H1 (cell line): ENCODE measurements at regions not wholly inside any gene's neighbourhood (a gene's known extent, or its start where the extent isn't known, plus 50 kb on each side); places are given as distances from the start of the nearest gene placed in this dataset.

ENCODE experiments used
- CTCF ChIA-PET: fragments of 300-600 bp; sonication (Branson Sonifier 250); formaldehyde crosslinking; loops from one replicate; lab custom pipeline; 2021; ENCODE audit not compliant: partially characterized antibody; lab: Charles Lee
- POLR2A ChIA-PET: fragments of 300-600 bp; sonication (Branson Sonifier 250); formaldehyde crosslinking; loops from one replicate; lab custom pipeline; 2021; ENCODE audit warnings: inconsistent platforms; ENCODE audit not compliant: partially characterized antibody; lab: Charles Lee
- DNase-seq, 2 experiments: peaks; one replicate each; pipeline versions ENCODE4 v3.0.0 to v3.0.0-alpha.2; 2010 to 2022; ENCODE audit warnings: low spot score in 2 of 2, low read depth in 1 of 2, mixed read lengths in 1 of 2
- FAIRE-seq: peaks from 2 replicates; lab custom pipeline; 2011; peaks lifted over from hg19 to GRCh38; lab: Jason Lieb, UNC
- H2AFZ ChIP-seq: 2 replicates; pipeline ENCODE4 v1.8.1; 2012; ENCODE audit warnings: low read length, inconsistent platforms
- H2AK5ac ChIP-seq: 2 replicates; pipeline ENCODE4 v1.6.1; 2013; ENCODE audit warnings: low read depth, low read length
- H2BK120ac ChIP-seq: replicated peaks from 2 replicates; pipeline ENCODE3; 2013; ENCODE audit warnings: low read depth, low read length, inconsistent platforms
- H2BK12ac ChIP-seq: 2 replicates; pipeline ENCODE4 v1.6.1; 2013; ENCODE audit warnings: low read depth, low read length
- H2BK15ac ChIP-seq: 2 replicates; pipeline ENCODE4 v1.6.1; 2013; ENCODE audit warnings: low read length
- H2BK20ac ChIP-seq: 2 replicates; pipeline ENCODE4 v1.6.1; 2013; ENCODE audit warnings: low read length
- H2BK5ac ChIP-seq: 2 replicates; pipeline ENCODE4 v1.6.1; 2013; ENCODE audit warnings: low read depth, low read length
- H3K14ac ChIP-seq: 2 replicates; pipeline ENCODE4 v1.6.1; 2013; ENCODE audit warnings: inconsistent platforms; ENCODE audit not compliant: insufficient read length
- H3K18ac ChIP-seq: 2 replicates; pipeline ENCODE4 v1.6.1; 2013; ENCODE audit warnings: low read length; ENCODE audit errors: extremely low read depth
- H3K23ac ChIP-seq: 2 replicates; pipeline ENCODE4 v1.6.1; 2013; ENCODE audit warnings: inconsistent platforms; ENCODE audit not compliant: insufficient read length
- H3K23me2 ChIP-seq: 2 replicates; pipeline ENCODE4 v1.6.1; 2013; ENCODE audit warnings: low read depth, low read length
- H3K27ac ChIP-seq: 2 replicates; pipeline ENCODE4 v1.6.1; 2011; ENCODE audit warnings: low read depth, low read length, inconsistent platforms
- H3K27me3 ChIP-seq, 4 experiments: replicated peaks in 1 of 4; 1 replicate in 1 of 4; 2 replicates in 3 of 4; pipeline versions ENCODE4 v1.6.1 to v1.8.1; 2011 to 2013; ENCODE audit warnings: low read length in 3 of 4, mild to moderate bottlenecking in 3 of 4, inconsistent platforms in 2 of 4, mixed read lengths in 2 of 4, moderate library complexity in 1 of 4; ENCODE audit not compliant: control insufficient read depth in 3 of 4, insufficient read depth in 3 of 4; ENCODE audit errors: extremely low read depth in 1 of 4
- H3K36me3 ChIP-seq, 4 experiments: 2 replicates each; pipeline versions ENCODE4 v1.6.1 to v1.8.1; 2011 to 2013; ENCODE audit warnings: mild to moderate bottlenecking in 4 of 4, low read length in 3 of 4, moderate library complexity in 2 of 4, control low read depth in 1 of 4, inconsistent platforms in 1 of 4; ENCODE audit not compliant: insufficient read depth in 4 of 4, control insufficient read depth in 2 of 4
- H3K4ac ChIP-seq: replicated peaks from 2 replicates; pipeline ENCODE3; 2013; ENCODE audit warnings: low read length, low read depth, mixed read lengths, inconsistent platforms; ENCODE audit not compliant: insufficient read length
- H3K4me1 ChIP-seq, 4 experiments: replicated peaks in 1 of 4; 1 replicate in 1 of 4; 2 replicates in 3 of 4; pipeline versions ENCODE4 v1.6.1 to v1.8.1; 2011 to 2013; ENCODE audit warnings: low read length in 3 of 4, inconsistent platforms in 2 of 4, mixed read lengths in 1 of 4; ENCODE audit not compliant: insufficient read depth in 4 of 4, control insufficient read depth in 3 of 4
- H3K4me2 ChIP-seq, 2 experiments: 2 replicates each; pipeline versions ENCODE4 v1.6.1 to v1.8.1; 2011 to 2013; ENCODE audit warnings: low read depth in 2 of 2, low read length in 2 of 2, control low read depth in 1 of 2, inconsistent platforms in 1 of 2, mild to moderate bottlenecking in 1 of 2; ENCODE audit not compliant: insufficient read depth in 1 of 2
- H3K4me3 ChIP-seq, 4 experiments: fragments of 200-600, 300-600 bp in 1 of 4; sonication (generic), shearing (Covaris generic), sonication (Bioruptor Twin) in 1 of 4; 2 replicates each; pipeline versions ENCODE4 v1.5.1 to v1.8.1; 2011 to 2016; ENCODE audit warnings: low read length in 4 of 4, low read depth in 3 of 4, control low read depth in 2 of 4, inconsistent platforms in 2 of 4, mild to moderate bottlenecking in 2 of 4, mixed read lengths in 1 of 4, moderate library complexity in 1 of 4; ENCODE audit not compliant: insufficient read depth in 2 of 4; ENCODE audit errors: extremely low read depth in 1 of 4
- H3K56ac ChIP-seq: replicated peaks from 2 replicates; pipeline ENCODE3; 2013; ENCODE audit warnings: low read depth, mild to moderate bottlenecking, mixed read lengths, low read length, inconsistent platforms; ENCODE audit not compliant: insufficient read length
- H3K79me1 ChIP-seq: 2 replicates; pipeline ENCODE4 v1.6.1; 2013; ENCODE audit warnings: low read depth, low read length, control low read depth
- H3K79me2 ChIP-seq, 2 experiments: 2 replicates each; pipeline versions ENCODE4 v1.6.1 to v1.8.1; 2012 to 2013; ENCODE audit warnings: low read length in 2 of 2, mild to moderate bottlenecking in 2 of 2, inconsistent platforms in 1 of 2; ENCODE audit not compliant: insufficient read depth in 2 of 2, control insufficient read depth in 1 of 2
- H3K9ac ChIP-seq, 4 experiments: replicated peaks in 1 of 4; 1 replicate in 1 of 4; 2 replicates in 3 of 4; pipeline versions ENCODE4 v1.6.1 to v1.8.1; 2011 to 2013; ENCODE audit warnings: low read depth in 3 of 4, low read length in 3 of 4, control low read depth in 2 of 4, mild to moderate bottlenecking in 2 of 4, moderate library complexity in 2 of 4, inconsistent platforms in 1 of 4; ENCODE audit errors: extremely low read depth in 1 of 4
- H3K9me3 ChIP-seq, 2 experiments: 2 replicates each; pipeline versions ENCODE4 v1.6.1 to v1.8.1; 2012 to 2013; ENCODE audit warnings: mild to moderate bottlenecking in 2 of 2, moderate library complexity in 2 of 2, control low read depth in 1 of 2, inconsistent platforms in 1 of 2, low read depth in 1 of 2, low read length in 1 of 2, mixed read lengths in 1 of 2; ENCODE audit not compliant: insufficient read depth in 2 of 2
- H4K20me1 ChIP-seq, 2 experiments: replicated peaks in 1 of 2; 2 replicates each; pipeline versions ENCODE3 to v1.8.1; 2011 to 2013; ENCODE audit warnings: inconsistent platforms in 2 of 2, low read length in 2 of 2, mild to moderate bottlenecking in 1 of 2; ENCODE audit not compliant: insufficient read depth in 2 of 2, control insufficient read depth in 1 of 2
- H4K5ac ChIP-seq: 2 replicates; pipeline ENCODE4 v1.6.1; 2013; ENCODE audit warnings: low read length, low read depth, mixed read lengths, inconsistent platforms; ENCODE audit not compliant: insufficient read length
- H4K8ac ChIP-seq: 2 replicates; pipeline ENCODE4 v1.8.0; 2013; ENCODE audit warnings: mild to moderate bottlenecking, moderate library complexity, low read length, inconsistent platforms; ENCODE audit not compliant: insufficient read depth; ENCODE audit errors: extremely low read depth
- H4K91ac ChIP-seq: replicated peaks from 2 replicates; pipeline ENCODE3; 2013; ENCODE audit warnings: low read length, mixed read lengths, inconsistent platforms; ENCODE audit not compliant: insufficient read length
- BACH1 ChIP-seq: IDR thresholded peaks from 2 replicates; pipeline ENCODE4 v1.6.1; 2012; ENCODE audit warnings: low read length, improper control_type of control experiment
- CHD1 ChIP-seq: IDR thresholded peaks from 2 replicates; pipeline ENCODE4 v1.6.1; 2012; ENCODE audit warnings: low read depth, low read length, improper control_type of control experiment
- CHD2 ChIP-seq: IDR thresholded peaks from 2 replicates; pipeline ENCODE4 v1.6.1; 2012; ENCODE audit warnings: low read length, improper control_type of control experiment
- CREB1 ChIP-seq: IDR thresholded peaks from 2 replicates; pipeline ENCODE4 v1.6.1; 2012; ENCODE audit warnings: inconsistent platforms
- FOSL1 ChIP-seq: IDR thresholded peaks from 2 replicates; pipeline ENCODE4 v1.6.1; 2011; ENCODE audit warnings: mild to moderate bottlenecking, low read depth, low read length, moderate library complexity; ENCODE audit not compliant: insufficient read depth
- RAD21 ChIP-seq, 2 experiments: IDR thresholded peaks in 1 of 2; conservative IDR thresholded peaks in 1 of 2; 2 replicates each; pipeline ENCODE4 v1.6.1; 2011; ENCODE audit warnings: low read depth in 2 of 2, low read length in 2 of 2, improper control_type of control experiment in 1 of 2, inconsistent platforms in 1 of 2, mild to moderate bottlenecking in 1 of 2, moderate library complexity in 1 of 2
- RFX5 ChIP-seq: IDR thresholded peaks from 2 replicates; pipeline ENCODE4 v1.6.1; 2011; ENCODE audit warnings: low read depth, low read length, improper control_type of control experiment, borderline replicate concordance
- RNF2 ChIP-seq: fragments of 200-900, 300-1000 bp; sonication (generic); IDR thresholded peaks from 2 replicates; pipeline ENCODE4 v1.7.1; 2016; ENCODE audit warnings: borderline replicate concordance, low read depth, mild to moderate bottlenecking, antibody characterized with exemption, low read length; ENCODE audit not compliant: poor library complexity, severe bottlenecking; ENCODE audit errors: missing control alignments
- TAF1 ChIP-seq: IDR thresholded peaks from 2 replicates; pipeline ENCODE4 v1.6.1; 2011; ENCODE audit warnings: mild to moderate bottlenecking, low read depth, low read length
- ZNF274 ChIP-seq: IDR thresholded peaks from 2 replicates; pipeline ENCODE4 v1.7.0; 2012; ENCODE audit warnings: low read length, borderline replicate concordance; ENCODE audit errors: extremely low read depth

GRCh38 chr16:60271781-60272180 lies 1537.7 kb upstream of the GOT2 start:
- H3K56ac ChIP-seq: no peak overlapping the region
- no peak overlapping the region for H2BK15ac ChIP-seq
- H3K14ac ChIP-seq: no peak overlapping the region
- ChIA-PET CTCF (interaction anchor here (1.3 kb wide), 1 partner anchor 10 kb away, joined by 3 read pairs; no protein-coding TSS in a partner anchor), POLR2A (no interaction called here)
- H3K4me3 ChIP-seq: no peak overlapping the region
- no peaks in the 10 kb centered on the region for H3K27me3 ChIP-seq
- H4K5ac ChIP-seq: no peak overlapping the region
- H2BK120ac ChIP-seq: no peak overlapping the region
- no peaks in the 10 kb centered on the region for H3K79me2 ChIP-seq
- no peaks in the 10 kb centered on the region for H3K9me3 ChIP-seq
- H2BK20ac ChIP-seq: no peak overlapping the region
- no peaks in the 10 kb centered on the region for H3K36me3 ChIP-seq
- H3K18ac ChIP-seq: no peak overlapping the region
- no peak for DNase-seq
- no peak overlapping the region for H2BK12ac ChIP-seq
- H3K23ac ChIP-seq: no peak overlapping the region
- no peaks in the 10 kb centered on the region for H3K79me1 ChIP-seq
- H2AFZ ChIP-seq: no peak overlapping the region
- no peak overlapping the region for H3K4me2 ChIP-seq
- no peak overlapping the region for H3K27ac ChIP-seq
- no peak overlapping the region for H3K4ac ChIP-seq
- no peaks in the 10 kb centered on the region for H3K23me2 ChIP-seq
- 0 out of 7 replicates have a peak, but pooled peaks cover 0 to 2% (median 0%) of the 10 kb centered on the region in 4 experiments for H3K4me1 ChIP-seq
- H4K20me1 ChIP-seq: no peaks in the 10 kb centered on the region
- H2BK5ac ChIP-seq: no peak overlapping the region
- no peak overlapping the region for H4K91ac ChIP-seq
- no peak for FAIRE-seq
- no peak overlapping the region for H3K9ac ChIP-seq
- H2AK5ac ChIP-seq: no peak overlapping the region
- TF ChIP-seq FOSL1: no peak
- TF ChIP-seq CREB1: no peak
- no peak for TF ChIP-seq RNF2
- no peak for TF ChIP-seq CHD2
- no peak for TF ChIP-seq RFX5
- no peak for TF ChIP-seq BACH1
- TF ChIP-seq RAD21 (IDR thresholded peaks at IDR 0.05 in 1 of 2, conservative IDR thresholded peaks at IDR 0.05 in 1 of 2; ENCODE audit: low read depth in 2 of 2, low read length in 2 of 2): no peak
- TF ChIP-seq TAF1: no peak
- TF ChIP-seq ZNF274: no peak
- TF ChIP-seq CHD1: no peak
- TF ChIP-seq, all 59 proteins: peak for 0
- no peak overlapping the region for H4K8ac ChIP-seq
